K562 (cell line): ENCODE measurements at regions not wholly inside any gene's neighbourhood (a gene's known extent, or its start where the extent isn't known, plus 50 kb on each side); places are given as distances from the start of the nearest gene placed in this dataset.

Experiments used
- ATAC-seq: fragments of 200-7000 bp; cut with Tn5 transposase; 3 replicates; pipeline ENCODE4 v1.9.1; 2020; ENCODE audit warnings: moderate library complexity
- BruUV-seq: library from RNA; stranded (reverse); fragments of 400-500 nt; replicated peaks from 2 replicates; lab custom pipeline; 2021; lab: Mats Ljungman, UMichigan
- CTCF ChIA-PET: fragments of 300-600 bp; formaldehyde crosslinking; extraction: SDS; loops from one replicate; lab custom pipeline; 2021; ENCODE audit warnings: low intra/inter-chr PET ratio; lab: Yijun Ruan, JAX
- POLR2A ChIA-PET: fragments of 300-600, 350-650 bp; sonication (Branson Sonifier 250); formaldehyde crosslinking; extraction: SDS; loops from one replicate; lab custom pipeline; 2021; ENCODE audit warnings: antibody characterized with exemption, inconsistent platforms; lab: Yijun Ruan, JAX
- DNase-seq, 4 experiments: peaks; one replicate each; pipeline versions ENCODE4 v3.0.0 to v3.0.0-alpha.2; 2011 to 2018; ENCODE audit warnings: low spot score in 3 of 4, mixed read lengths in 3 of 4; ENCODE audit errors: extremely low read depth in 1 of 4
- FAIRE-seq: peaks from 2 replicates; lab custom pipeline; 2011; peaks lifted over from hg19 to GRCh38; lab: Jason Lieb, UNC
- H2AFZ ChIP-seq: 2 replicates; pipeline ENCODE4 v1.6.0; 2011; ENCODE audit warnings: low read depth, low read length, control low read depth, inconsistent platforms
- H3K27ac ChIP-seq: fragments of 200-600 bp; 3 replicates; pipeline ENCODE4 v1.8.0; 2011; ENCODE audit warnings: low read depth, mild to moderate bottlenecking, control low read depth, inconsistent platforms, low read length, moderate library complexity, mixed read lengths; ENCODE audit errors: extremely low read depth
- H3K27me3 ChIP-seq, 2 experiments: fragments of 300-600 bp in 1 of 2; 2 replicates in 1 of 2; 3 replicates in 1 of 2; pipeline versions ENCODE4 v1.6.0 to v1.8.0; 2011; ENCODE audit warnings: inconsistent platforms in 2 of 2, low read length in 2 of 2, mild to moderate bottlenecking in 1 of 2, mixed read lengths in 1 of 2, moderate library complexity in 1 of 2; ENCODE audit not compliant: control insufficient read depth in 2 of 2, insufficient read depth in 2 of 2
- H3K36me3 ChIP-seq: fragments of 300-600 bp; 3 replicates; pipeline ENCODE4 v1.8.0; 2011; ENCODE audit warnings: mild to moderate bottlenecking, low read length, inconsistent platforms; ENCODE audit not compliant: control insufficient read depth, insufficient read depth
- H3K4me1 ChIP-seq, 2 experiments: fragments of 200-600 bp in 1 of 2; replicated peaks in 1 of 2; 2 replicates in 1 of 2; 3 replicates in 1 of 2; pipeline versions ENCODE4 v1.5.1 to v1.8.0; 2011; ENCODE audit warnings: inconsistent platforms in 2 of 2, low read length in 2 of 2, mild to moderate bottlenecking in 1 of 2, mixed read lengths in 1 of 2, moderate library complexity in 1 of 2; ENCODE audit not compliant: control insufficient read depth in 2 of 2, insufficient read depth in 2 of 2
- H3K4me2 ChIP-seq: 2 replicates; pipeline ENCODE4 v1.6.1; 2011; ENCODE audit warnings: low read length, control low read depth, inconsistent platforms, mixed read lengths; ENCODE audit not compliant: insufficient read depth
- H3K4me3 ChIP-seq: fragments of 200-600 bp; sonication (generic), shearing (Covaris generic); 2 replicates; pipeline ENCODE4 v1.5.1; 2016; ENCODE audit warnings: control low read depth, inconsistent platforms
- H3K79me2 ChIP-seq: fragments of 200-600 bp; 3 replicates; pipeline ENCODE4 v1.8.0; 2011; ENCODE audit warnings: low read length, inconsistent platforms; ENCODE audit not compliant: control insufficient read depth, insufficient read depth
- H3K9ac ChIP-seq, 2 experiments: 2 replicates each; pipeline versions ENCODE4 v1.6.0 to v1.6.1; 2011; ENCODE audit warnings: low read depth in 2 of 2, low read length in 2 of 2, control low read depth in 1 of 2, inconsistent platforms in 1 of 2, mild to moderate bottlenecking in 1 of 2, mixed read lengths in 1 of 2; ENCODE audit not compliant: insufficient read depth in 1 of 2
- H3K9me1 ChIP-seq: one replicate; pipeline ENCODE4 v1.6.0; 2011; ENCODE audit warnings: inconsistent platforms, mild to moderate bottlenecking, low read length, moderate library complexity; ENCODE audit not compliant: control insufficient read depth, insufficient read depth
- H3K9me3 ChIP-seq: replicated peaks from 2 replicates; pipeline ENCODE4 v1.5.1; 2011; ENCODE audit warnings: low read depth, low read length, inconsistent platforms; ENCODE audit not compliant: control insufficient read depth, insufficient read depth
- H4K20me1 ChIP-seq: replicated peaks from 2 replicates; pipeline ENCODE4 v1.6.1; 2011; ENCODE audit warnings: low read length, inconsistent platforms, mixed read lengths; ENCODE audit not compliant: control insufficient read depth, insufficient read depth
- CCAR2 ChIP-seq: fragments of 200-400 bp; formaldehyde crosslinking; IDR thresholded peaks from 2 replicates; pipeline ENCODE4 v1.6.1; 2017; ENCODE audit warnings: mild to moderate bottlenecking, low read depth, low read length
- CCNT2 ChIP-seq: IDR thresholded peaks from 2 replicates; pipeline ENCODE4 v1.6.1; 2011; ENCODE audit warnings: borderline replicate concordance, low read depth, mild to moderate bottlenecking, moderate library complexity, mixed read lengths, low read length; ENCODE audit not compliant: insufficient read length; ENCODE audit errors: extremely low read depth
- CREM ChIP-seq: IDR thresholded peaks from 2 replicates; pipeline ENCODE4 v1.6.1; 2014; ENCODE audit warnings: antibody characterized with exemption, low read depth
- CTCFL ChIP-seq: IDR thresholded peaks from 2 replicates; pipeline ENCODE4 v1.6.1; 2011; ENCODE audit warnings: borderline replicate concordance, low read depth, mild to moderate bottlenecking, moderate library complexity, low read length; ENCODE audit not compliant: insufficient read depth, poor library complexity, severe bottlenecking
- ESRRB ChIP-seq: fragments of 250-450 bp; sonication (Bioruptor Pico); IDR thresholded peaks from 2 replicates; pipeline ENCODE4 v1.5.0; 2020; ENCODE audit warnings: mild to moderate bottlenecking, moderate library complexity, borderline replicate concordance
- FOXM1 ChIP-seq, 2 experiments: fragments of 450-650 bp in 1 of 2; sonication (generic) in 1 of 2; formaldehyde crosslinking in 1 of 2; IDR thresholded peaks; 2 replicates each; pipeline versions ENCODE4 v1.6.1 to v1.9.0; 2017 to 2022; ENCODE audit warnings: low read depth in 2 of 2, mild to moderate bottlenecking in 2 of 2, missing genetic modification reagents in 1 of 2, moderate library complexity in 1 of 2
- JUND ChIP-seq, 2 experiments: IDR thresholded peaks; 2 replicates in 1 of 2; 3 replicates in 1 of 2; pipeline ENCODE4 v1.6.1; 2011; ENCODE audit warnings: borderline replicate concordance in 2 of 2, low read depth in 2 of 2, low read length in 2 of 2, improper control_type of control experiment in 1 of 2, missing biosample characterization in 1 of 2, missing genetic modification characterization in 1 of 2, missing genetic modification reagents in 1 of 2
- KDM2B ChIP-seq: fragments of 250-450 bp; sonication (Bioruptor Pico); IDR thresholded peaks from 2 replicates; pipeline ENCODE4 v1.8.0; 2021; ENCODE audit warnings: mild to moderate bottlenecking, moderate library complexity
- NEUROD1 ChIP-seq: fragments of 150-350 bp; IDR thresholded peaks from 2 replicates; pipeline ENCODE4 v1.6.1; 2014; ENCODE audit warnings: borderline replicate concordance, low read length, low read depth; ENCODE audit not compliant: partially characterized antibody
- RBM39 ChIP-seq: fragments of 200-400 bp; formaldehyde crosslinking; optimal IDR thresholded peaks from 2 replicates; pipeline ENCODE3; 2018; ENCODE audit warnings: low read depth, low read length
- SETDB1 ChIP-seq: IDR thresholded peaks from one replicate; pipeline ENCODE4 v1.6.1; 2012; ENCODE audit warnings: low read length, control low read depth, inconsistent platforms
- ZNF408 ChIP-seq: fragments of 250-450 bp; sonication (Bioruptor Pico); IDR thresholded peaks from 2 replicates; pipeline ENCODE4 v1.4.0; 2020; ENCODE audit warnings: low read depth, mild to moderate bottlenecking, moderate library complexity
- ZNF436 ChIP-seq: fragments of 250-450, 450-650 bp; sonication (Bioruptor Pico); formaldehyde crosslinking; IDR thresholded peaks from 2 replicates; pipeline ENCODE4 v1.7.0; 2020; ENCODE audit warnings: mild to moderate bottlenecking
- ZNF717 ChIP-seq: fragments of 250-450 bp; sonication (Bioruptor Pico); IDR thresholded peaks from 2 replicates; pipeline ENCODE4 v1.5.0; 2021
- WGBS: fragments of 100-300 bp; shearing (Covaris generic); methylation state at CpG from one replicate; pipeline ENCODE4 v1.1.6; 2016; ENCODE audit warnings: low coverage, mixed read lengths; ENCODE audit not compliant: insufficient coverage; ENCODE audit errors: missing lambda C conversion rate; 5-methylcytosine and 5-hydroxymethylcytosine counted together
- in situ Hi-C: fragments of 300-500 bp; cut with MboI; formaldehyde crosslinking; loops from 4 replicates; pipeline ENCODE4 v1.15.0; 2018; ENCODE audit warnings: inconsistent platforms, mixed read lengths
- intact Hi-C: fragments of 100-400 bp; cut with micrococcal nuclease; formaldehyde crosslinking; loops from 2 replicates; pipeline ENCODE4 v1.14.2; 2022
- TF ChIP-seq, protein P1 (sequence below), 2 experiments: IDR thresholded peaks; 2 replicates each; pipeline ENCODE4 v1.6.1; 2012; ENCODE audit warnings: improper control_type of control experiment in 2 of 2, low read depth in 2 of 2, low read length in 2 of 2, borderline replicate concordance in 1 of 2

DNA sequence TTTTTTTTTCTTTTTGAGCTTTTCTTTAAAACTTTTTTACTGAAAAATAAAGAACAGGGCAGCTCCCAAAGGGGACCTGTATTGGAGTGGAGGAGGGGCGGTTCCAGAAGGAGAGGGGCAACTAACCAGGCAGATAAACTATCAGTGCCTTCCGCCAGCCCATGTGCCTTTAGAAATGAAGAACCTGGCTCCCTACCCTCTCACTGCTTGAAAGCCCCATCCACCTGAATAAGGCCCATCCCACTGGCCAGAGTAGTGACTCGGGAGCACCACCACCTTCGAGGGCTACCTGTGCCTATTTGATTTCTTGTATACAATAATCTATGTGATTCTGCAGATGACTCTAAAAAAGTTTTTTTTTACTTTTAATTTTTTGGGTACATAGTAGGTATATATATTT lies 276.7 kb downstream of the PSAT1 start:
- POLR2A ChIA-PET, result no interaction called here
- no TSS peak for BruUV-seq
- ATAC-seq, result no peak
- Histone ChIP-seq H3K27ac (no peak overlapping the region), H3K27me3 (no peaks in the 10 kb centered on the region), H3K9me3 (no peaks in the 10 kb centered on the region), H3K4me1 (no peaks in the 10 kb centered on the region), H3K9ac (no peak overlapping the region), H3K4me2 (no peak overlapping the region)
- no peak for DNase-seq
- in situ Hi-C loops, result no loop called here
- no peak for TF ChIP-seq RBM39
- TF ChIP-seq SETDB1, result no peak
- TF ChIP-seq NEUROD1, result no peak
- TF ChIP-seq CTCFL, result no peak
- no peak for TF ChIP-seq FOXM1 (IDR thresholded peaks at IDR 0.05; ENCODE audit: low read depth)
- no peak for TF ChIP-seq FOXM1 (CRISPR knock-in tag; IDR thresholded peaks at IDR 0.05; ENCODE audit: low read depth)
- TF ChIP-seq ZNF436 (CRISPR knock-in tag), result no peak
- no peak for TF ChIP-seq CCAR2
- TF ChIP-seq CREM, result no peak
- TF ChIP-seq ZNF717 (CRISPR knock-in tag), result no peak
- no peak for TF ChIP-seq CCNT2
- TF ChIP-seq KDM2B, result no peak
- TF ChIP-seq ESRRB (CRISPR knock-in tag), result no peak
- no peak for TF ChIP-seq JUND (IDR thresholded peaks at IDR 0.05; ENCODE audit: borderline replicate concordance, low read depth, low read length)
- TF ChIP-seq JUND (tag; IDR thresholded peaks at IDR 0.05; ENCODE audit: borderline replicate concordance, low read depth, low read length), result no peak
- TF ChIP-seq ZNF408 (CRISPR knock-in tag), result no peak
- TF ChIP-seq, protein P1, sequence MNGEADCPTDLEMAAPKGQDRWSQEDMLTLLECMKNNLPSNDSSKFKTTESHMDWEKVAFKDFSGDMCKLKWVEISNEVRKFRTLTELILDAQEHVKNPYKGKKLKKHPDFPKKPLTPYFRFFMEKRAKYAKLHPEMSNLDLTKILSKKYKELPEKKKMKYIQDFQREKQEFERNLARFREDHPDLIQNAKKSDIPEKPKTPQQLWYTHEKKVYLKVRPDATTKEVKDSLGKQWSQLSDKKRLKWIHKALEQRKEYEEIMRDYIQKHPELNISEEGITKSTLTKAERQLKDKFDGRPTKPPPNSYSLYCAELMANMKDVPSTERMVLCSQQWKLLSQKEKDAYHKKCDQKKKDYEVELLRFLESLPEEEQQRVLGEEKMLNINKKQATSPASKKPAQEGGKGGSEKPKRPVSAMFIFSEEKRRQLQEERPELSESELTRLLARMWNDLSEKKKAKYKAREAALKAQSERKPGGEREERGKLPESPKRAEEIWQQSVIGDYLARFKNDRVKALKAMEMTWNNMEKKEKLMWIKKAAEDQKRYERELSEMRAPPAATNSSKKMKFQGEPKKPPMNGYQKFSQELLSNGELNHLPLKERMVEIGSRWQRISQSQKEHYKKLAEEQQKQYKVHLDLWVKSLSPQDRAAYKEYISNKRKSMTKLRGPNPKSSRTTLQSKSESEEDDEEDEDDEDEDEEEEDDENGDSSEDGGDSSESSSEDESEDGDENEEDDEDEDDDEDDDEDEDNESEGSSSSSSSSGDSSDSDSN (IDR thresholded peaks at IDR 0.05; ENCODE audit: borderline replicate concordance in 1 of 2, low read depth in 2 of 2, low read length in 2 of 2), result no peak
- TF ChIP-seq, all 486 proteins: peak for 0
- H3K36me3 ChIP-seq, result no peaks in the 10 kb centered on the region
- no peak overlapping the region for H3K4me3 ChIP-seq
- no peak for FAIRE-seq
- intact Hi-C loops, result no loop called here
- no peaks in the 10 kb centered on the region for H3K79me2 ChIP-seq
- WGBS, result 4% methylated on average over 4 of the region's 4 CpGs
- H3K9me1 ChIP-seq, result no peaks in the 10 kb centered on the region
- H2AFZ ChIP-seq, result no peak overlapping the region
- CTCF ChIA-PET, result no interaction called here
- no peaks in the 10 kb centered on the region for H4K20me1 ChIP-seq
